ENCODE measurements at regions not wholly inside any gene's neighbourhood (a gene's known extent, or its start where the extent isn't known, plus 50 kb on each side); places are given as distances from the start of the nearest gene placed in this dataset.

- no peak for DNase-seq
Observed at GRCh38 chr10:121404611-121405010, 193.6 kb downstream of the FGFR2 start.

GRCh38 chr10:121405096-121405495 lies 193.1 kb downstream of the FGFR2 start:
- no peak for DNase-seq

- DNase-seq: no peak
Observed at GRCh38 chr10:121405549-121405948, 192.7 kb downstream of the FGFR2 start.

GRCh38 chr10:121405953-121406352 lies 192.3 kb downstream of the FGFR2 start:
- no peak for DNase-seq

- no peak for DNase-seq
Observed at GRCh38 chr10:121406823-121407545, 191.3 kb downstream of the FGFR2 start.

- DNase-seq: no peak
Observed at GRCh38 chr10:121409466-121410104, 188.7 kb downstream of the FGFR2 start.

- no peak for DNase-seq
Observed at GRCh38 chr10:121411004-121411403, 187.2 kb downstream of the FGFR2 start.

GRCh38 chr10:121413951-121414350 lies 184.3 kb downstream of the FGFR2 start:
- no peak for DNase-seq

- DNase-seq: no peak
Observed at GRCh38 chr10:121414366-121415062, 183.7 kb downstream of the FGFR2 start.

- no peak for DNase-seq
Observed at GRCh38 chr10:121415063-121415399, 183.2 kb downstream of the FGFR2 start.

GRCh38 chr10:121416071-121416470 lies 182.2 kb downstream of the FGFR2 start:
- no peak for DNase-seq

- no peak for DNase-seq
Observed at GRCh38 chr10:121417298-121417697, 180.9 kb downstream of the FGFR2 start.

- DNase-seq: no peak
Observed at GRCh38 chr10:121418126-121418777, 180.0 kb downstream of the FGFR2 start.

GRCh38 chr10:121420006-121420405 lies 178.2 kb downstream of the FGFR2 start:
- no peak for DNase-seq

- DNase-seq: no peak
Observed at GRCh38 chr10:121422096-121422495, 176.1 kb downstream of the FGFR2 start.

- no peak for DNase-seq
Observed at GRCh38 chr10:121425623-121426022, 172.6 kb downstream of the FGFR2 start.

GRCh38 chr10:121426307-121426706 lies 171.9 kb downstream of the FGFR2 start:
- no peak for DNase-seq

Measured in CD4-positive, alpha-beta T cell treated with Interferon gamma for 1 hour (primary cell).